GM13977 (cell line): ENCODE measurements at regions not wholly inside any gene's neighbourhood (a gene's known extent, or its start where the extent isn't known, plus 50 kb on each side); places are given as distances from the start of the nearest gene placed in this dataset.

Experiments used
- DNase-seq: peaks from one replicate; pipeline ENCODE4 v3.0.0; 2012; ENCODE audit warnings: low spot score
- in situ Hi-C: fragments of 300-500 bp; cut with MboI; formaldehyde crosslinking; loops from one replicate; pipeline ENCODE4 v1.12.0; 2022; ENCODE audit warnings: low sequenced_read_pairs, low pct_unique_long_range_greater_than_20kb, mixed read lengths, inconsistent platforms; ENCODE audit not compliant: unreplicated experiment
- TF ChIP-seq, protein P1 (sequence below): IDR thresholded peaks from 2 replicates; pipeline ENCODE4 v1.5.1; 2012; ENCODE audit warnings: mild to moderate bottlenecking, control low read depth; ENCODE audit not compliant: insufficient read depth; ENCODE audit errors: extremely low read depth, missing control alignments

- in situ Hi-C loops = no loop called here
These were observed 92.7 kb upstream of the PLEKHA5 start for GRCh38 chr12:19036673-19037357.

GRCh38 chr12:19038209-19038608 is 91.3 kb upstream of the PLEKHA5 start:
- TF ChIP-seq, protein P1, sequence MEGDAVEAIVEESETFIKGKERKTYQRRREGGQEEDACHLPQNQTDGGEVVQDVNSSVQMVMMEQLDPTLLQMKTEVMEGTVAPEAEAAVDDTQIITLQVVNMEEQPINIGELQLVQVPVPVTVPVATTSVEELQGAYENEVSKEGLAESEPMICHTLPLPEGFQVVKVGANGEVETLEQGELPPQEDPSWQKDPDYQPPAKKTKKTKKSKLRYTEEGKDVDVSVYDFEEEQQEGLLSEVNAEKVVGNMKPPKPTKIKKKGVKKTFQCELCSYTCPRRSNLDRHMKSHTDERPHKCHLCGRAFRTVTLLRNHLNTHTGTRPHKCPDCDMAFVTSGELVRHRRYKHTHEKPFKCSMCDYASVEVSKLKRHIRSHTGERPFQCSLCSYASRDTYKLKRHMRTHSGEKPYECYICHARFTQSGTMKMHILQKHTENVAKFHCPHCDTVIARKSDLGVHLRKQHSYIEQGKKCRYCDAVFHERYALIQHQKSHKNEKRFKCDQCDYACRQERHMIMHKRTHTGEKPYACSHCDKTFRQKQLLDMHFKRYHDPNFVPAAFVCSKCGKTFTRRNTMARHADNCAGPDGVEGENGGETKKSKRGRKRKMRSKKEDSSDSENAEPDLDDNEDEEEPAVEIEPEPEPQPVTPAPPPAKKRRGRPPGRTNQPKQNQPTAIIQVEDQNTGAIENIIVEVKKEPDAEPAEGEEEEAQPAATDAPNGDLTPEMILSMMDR = no peak
- no peak for DNase-seq
- in situ Hi-C loops = no loop called here

More at GRCh38 chr12:19036673-19037357, 92.7 kb upstream of the PLEKHA5 start:
- DNase-seq = no peak
- TF ChIP-seq, protein P1 = no peak

GRCh38 chr12:19039515-19039914 is 90.0 kb upstream of the PLEKHA5 start:
- in situ Hi-C loops = no loop called here
- TF ChIP-seq, protein P1 = no peak
- no peak for DNase-seq

DNA sequence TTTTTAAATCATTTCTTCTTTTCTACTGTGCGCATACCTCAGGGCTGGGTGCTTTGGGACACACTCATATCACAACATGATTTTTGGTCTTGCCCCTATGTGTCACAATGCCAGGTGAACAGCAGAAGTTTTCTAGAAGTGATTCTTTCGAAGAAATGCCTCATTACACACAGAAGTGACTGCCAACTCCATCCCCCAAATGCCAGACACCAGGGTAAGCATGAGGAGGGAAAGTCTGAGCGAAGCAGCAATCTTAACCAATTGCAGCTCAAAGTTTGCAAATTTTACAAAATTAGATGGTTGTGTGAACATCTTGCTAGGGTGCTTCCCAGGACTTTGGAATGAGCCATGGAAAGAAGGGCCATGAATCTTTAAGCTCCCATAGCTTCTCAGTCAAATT is 87.3 kb upstream of the PLEKHA5 start:
- DNase-seq = no peak
- TF ChIP-seq, protein P1 = no peak
- in situ Hi-C loops = no loop called here

- DNase-seq = no peak
- in situ Hi-C loops = no loop called here
- TF ChIP-seq, protein P1 = no peak
These were observed 85.1 kb upstream of the PLEKHA5 start for GRCh38 chr12:19044430-19044829.

DNA sequence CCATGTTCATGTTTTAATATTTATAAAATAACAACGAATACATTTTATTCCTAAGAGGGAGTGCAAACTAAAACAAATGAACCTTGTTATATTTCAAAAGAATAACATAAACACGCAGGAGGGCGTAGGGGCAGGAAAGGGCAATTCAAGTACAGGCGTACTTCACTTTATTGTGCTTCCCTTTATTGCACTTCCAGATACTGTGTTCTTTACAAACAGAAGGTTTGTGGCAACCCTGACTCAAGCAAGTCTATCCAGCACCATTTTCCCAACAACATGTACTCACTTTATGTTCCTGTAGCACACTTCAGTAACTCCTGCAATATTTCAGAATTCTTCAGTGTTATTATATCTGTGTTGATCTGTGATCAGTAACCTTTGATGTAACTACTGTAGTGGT is 84.6 kb upstream of the PLEKHA5 start:
- in situ Hi-C loops = no loop called here
- no peak for DNase-seq
- TF ChIP-seq, protein P1 = no peak
